ENCODE measurements at regions not wholly inside any gene's neighbourhood (a gene's known extent, or its start where the extent isn't known, plus 50 kb on each side); places are given as distances from the start of the nearest gene placed in this dataset.

DNA sequence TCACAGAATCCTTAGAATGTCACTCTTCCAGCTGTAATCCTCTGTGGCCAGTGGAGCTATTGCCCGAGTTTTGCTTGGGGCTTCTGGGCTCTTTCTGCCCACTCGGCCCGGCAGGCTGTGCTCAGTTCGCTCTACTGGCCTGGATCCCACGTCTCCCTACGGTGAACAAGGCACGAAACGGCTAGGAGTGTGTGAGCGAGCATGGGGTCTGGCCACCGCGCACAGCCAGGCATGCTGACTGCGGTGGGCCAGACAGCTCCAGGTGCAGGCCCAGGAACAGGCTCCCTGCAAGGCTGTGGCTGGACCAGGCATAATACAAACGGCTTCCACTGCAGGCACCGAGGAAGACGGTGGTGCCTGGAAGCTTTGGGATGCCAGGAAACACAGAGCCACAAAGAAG is 2035.5 kb upstream of the ACO1 start (continued):
- TF ChIP-seq FOSL1 (IDR thresholded peaks at IDR 0.05; ENCODE audit: insufficient read depth, low read depth, low read length) (no peak), GABPA (IDR thresholded peaks at IDR 0.05; ENCODE audit: borderline replicate concordance, insufficient read depth, low read length) (no peak), KDM4A (IDR thresholded peaks at IDR 0.05; ENCODE audit: low read depth, low read length, severe bottlenecking) (no peak), SRF (IDR thresholded peaks at IDR 0.05; ENCODE audit: low read depth, low read length) (no peak)
